BLaER1 (cell line): ENCODE measurements at regions not wholly inside any gene's neighbourhood (a gene's known extent, or its start where the extent isn't known, plus 50 kb on each side); places are given as distances from the start of the nearest gene placed in this dataset.
A peak's percentile ranks its signal among the peaks of the same experiment; 100 is the strongest.

Experiments used
- H3K27ac ChIP-seq: shearing (Covaris generic); formaldehyde crosslinking; 2 replicates; pipeline ENCODE4 v1.8.1; 2022
- H3K27me3 ChIP-seq: shearing (Covaris generic); formaldehyde crosslinking; 2 replicates; pipeline ENCODE4 v1.8.1; 2022
- H3K36me3 ChIP-seq: shearing (Covaris generic); formaldehyde crosslinking; 2 replicates; pipeline ENCODE4 v1.8.1; 2022
- H3K4me1 ChIP-seq: shearing (Covaris generic); formaldehyde crosslinking; 2 replicates; pipeline ENCODE4 v1.8.1; 2022
- H3K4me2 ChIP-seq: shearing (Covaris generic); formaldehyde crosslinking; 2 replicates; pipeline ENCODE4 v1.8.1; 2022
- H3K4me3 ChIP-seq: shearing (Covaris generic); formaldehyde crosslinking; 2 replicates; pipeline ENCODE4 v1.8.1; 2022
- H3K9ac ChIP-seq: shearing (Covaris generic); formaldehyde crosslinking; 2 replicates; pipeline ENCODE4 v1.8.1; 2022
- H3K9me3 ChIP-seq: shearing (Covaris generic); formaldehyde crosslinking; 2 replicates; pipeline ENCODE4 v1.8.1; 2022
- H4K20me1 ChIP-seq: shearing (Covaris generic); formaldehyde crosslinking; 2 replicates; pipeline ENCODE4 v1.8.1; 2022
- Cebpa-rat ChIP-seq: shearing (Covaris generic); IDR thresholded peaks from 2 replicates; pipeline ENCODE4 v1.8.1; 2022

GRCh38 chr2:120495586-120495985 is 149.7 kb downstream of the INHBB start:
- Histone ChIP-seq H3K27me3 (no peaks in the 10 kb centered on the region), H3K36me3 (no peaks in the 10 kb centered on the region), H3K4me3 (no peak overlapping the region), H3K4me1 (peaks cover 79% of the 10 kb centered on the region), H3K9me3 (no peaks in the 10 kb centered on the region), H4K20me1 (no peaks in the 10 kb centered on the region), H3K27ac (no peak overlapping the region), H3K4me2 (peak overlapping the region; percentile 89; the same call in 1 of the 2 replicates), H3K9ac (no peak overlapping the region)
- TF ChIP-seq Cebpa-rat = no peak

GRCh38 chr2:120496235-120496634 is 150.3 kb downstream of the INHBB start:
- Histone ChIP-seq H3K9me3 (no peaks in the 10 kb centered on the region), H3K27me3 (no peaks in the 10 kb centered on the region), H3K36me3 (no peaks in the 10 kb centered on the region), H4K20me1 (no peaks in the 10 kb centered on the region), H3K4me2 (peak overlapping the region; percentile 89), H3K4me1 (peaks cover 85% of the 10 kb centered on the region), H3K4me3 (no peak overlapping the region), H3K9ac (no peak overlapping the region), H3K27ac (0 out of 2 replicates have a peak overlapping the region, but pooled peaks have one; percentile 72)
- TF ChIP-seq Cebpa-rat = no peak

- no peaks in the 10 kb centered on the region for H3K9me3 ChIP-seq
- no peak overlapping the region for H3K9ac ChIP-seq
- H3K4me1 ChIP-seq = peaks cover 85% of the 10 kb centered on the region
- TF ChIP-seq Cebpa-rat = no peak
- H3K36me3 ChIP-seq = no peaks in the 10 kb centered on the region
- peak overlapping the region; percentile 72 for H3K27ac ChIP-seq
- peak overlapping the region; percentile 89 for H3K4me2 ChIP-seq
- no peaks in the 10 kb centered on the region for H4K20me1 ChIP-seq
- H3K4me3 ChIP-seq = no peak overlapping the region
- H3K27me3 ChIP-seq = no peaks in the 10 kb centered on the region
Observed at GRCh38 chr2:120496759-120497158, 150.8 kb downstream of the INHBB start.

- Histone ChIP-seq H3K4me1 (peaks cover 85% of the 10 kb centered on the region), H3K36me3 (no peaks in the 10 kb centered on the region), H3K27ac (peak overlapping the region; percentile 72), H3K4me2 (peak overlapping the region; percentile 89), H4K20me1 (no peaks in the 10 kb centered on the region), H3K9ac (no peak overlapping the region; the same call in 1 of the 2 replicates), H3K9me3 (no peaks in the 10 kb centered on the region), H3K27me3 (no peaks in the 10 kb centered on the region), H3K4me3 (no peak overlapping the region; the same call in 1 of the 2 replicates)
- no peak for TF ChIP-seq Cebpa-rat
Observed at GRCh38 chr2:120497261-120497977, 151.5 kb downstream of the INHBB start.

- H3K4me1 ChIP-seq = peaks cover 81% of the 10 kb centered on the region
- no peaks in the 10 kb centered on the region for H3K27me3 ChIP-seq
- peak overlapping the region; percentile 63; the same call in 1 of the 2 replicates for H3K9ac ChIP-seq
- peak overlapping the region; percentile 25 for H3K4me3 ChIP-seq
- H4K20me1 ChIP-seq = no peaks in the 10 kb centered on the region
- TF ChIP-seq Cebpa-rat = no peak
- H3K9me3 ChIP-seq = no peaks in the 10 kb centered on the region
- peak overlapping the region; percentile 89 for H3K4me2 ChIP-seq
- peak overlapping the region; percentile 72 for H3K27ac ChIP-seq
- no peaks in the 10 kb centered on the region for H3K36me3 ChIP-seq
Observed at GRCh38 chr2:120498121-120498520, 152.2 kb downstream of the INHBB start.

- Histone ChIP-seq H3K4me1 (peaks cover 74% of the 10 kb centered on the region), H3K36me3 (no peaks in the 10 kb centered on the region), H4K20me1 (no peaks in the 10 kb centered on the region), H3K9ac (peak overlapping the region; percentile 63; the same call in 1 of the 2 replicates), H3K9me3 (no peaks in the 10 kb centered on the region), H3K27me3 (no peaks in the 10 kb centered on the region), H3K4me2 (peak overlapping the region; percentile 89), H3K4me3 (peak overlapping the region; percentile 25), H3K27ac (peak overlapping the region; percentile 72)
- TF ChIP-seq Cebpa-rat = no peak
Observed at GRCh38 chr2:120498576-120499394, 152.8 kb downstream of the INHBB start.

GRCh38 chr2:120499784-120500495 is 154.0 kb downstream of the INHBB start:
- Histone ChIP-seq H3K9ac (no peak overlapping the region), H3K9me3 (no peaks in the 10 kb centered on the region), H3K27ac (peak overlapping the region; percentile 2; the same call in 1 of the 2 replicates), H3K4me2 (peak overlapping the region; percentile 89; the same call in 1 of the 2 replicates), H3K27me3 (no peaks in the 10 kb centered on the region), H4K20me1 (no peaks in the 10 kb centered on the region), H3K4me3 (no peak overlapping the region), H3K4me1 (peaks cover 64% of the 10 kb centered on the region), H3K36me3 (no peaks in the 10 kb centered on the region)
- TF ChIP-seq Cebpa-rat = no peak

GRCh38 chr2:120501591-120501990 is 155.7 kb downstream of the INHBB start:
- H3K4me2 ChIP-seq = peak overlapping the region; percentile 9; the same call in 1 of the 2 replicates
- H3K4me3 ChIP-seq = no peak overlapping the region
- H3K9ac ChIP-seq = no peak overlapping the region
- peaks cover 51% of the 10 kb centered on the region for H3K4me1 ChIP-seq
- H3K27me3 ChIP-seq = no peaks in the 10 kb centered on the region
- no peaks in the 10 kb centered on the region for H4K20me1 ChIP-seq
- H3K36me3 ChIP-seq = no peaks in the 10 kb centered on the region
- H3K9me3 ChIP-seq = no peaks in the 10 kb centered on the region
- H3K27ac ChIP-seq = no peak overlapping the region
- no peak for TF ChIP-seq Cebpa-rat

GRCh38 chr2:120502357-120502756 is 156.4 kb downstream of the INHBB start:
- H3K9ac ChIP-seq = no peak overlapping the region
- H3K9me3 ChIP-seq = no peaks in the 10 kb centered on the region
- H3K27ac ChIP-seq = no peak overlapping the region
- H3K4me1 ChIP-seq = peaks cover 43% of the 10 kb centered on the region
- no peaks in the 10 kb centered on the region for H3K27me3 ChIP-seq
- TF ChIP-seq Cebpa-rat = no peak
- H4K20me1 ChIP-seq = no peaks in the 10 kb centered on the region
- no peaks in the 10 kb centered on the region for H3K36me3 ChIP-seq
- no peak overlapping the region for H3K4me2 ChIP-seq
- H3K4me3 ChIP-seq = no peak overlapping the region
